Endothelial cell of umbilical vein (primary cell): ENCODE measurements at regions not wholly inside any gene's neighbourhood (a gene's known extent, or its start where the extent isn't known, plus 50 kb on each side); places are given as distances from the start of the nearest gene placed in this dataset.

Experiments
- BruUV-seq: library from RNA; stranded (reverse); fragments of 400-500 nt; replicated peaks from 2 replicates; lab custom pipeline; 2021; lab: Mats Ljungman, UMichigan
- CTCF ChIA-PET: fragments of 300-600, 350-600 bp; sonication (Branson Sonifier 250); formaldehyde crosslinking; loops from one replicate; lab custom pipeline; 2021; ENCODE audit warnings: antibody characterized with exemption, inconsistent platforms; lab: Charles Lee
- POLR2A ChIA-PET: fragments of 300-600, 350-600 bp; sonication (Branson Sonifier 250); formaldehyde crosslinking; loops from one replicate; lab custom pipeline; 2021; ENCODE audit warnings: antibody characterized with exemption, inconsistent platforms; lab: Charles Lee
- DNase-seq: peaks from one replicate; pipeline ENCODE4 v3.0.0-alpha.2; 2011; ENCODE audit warnings: low read depth, low spot score
- FAIRE-seq: peaks from 2 replicates; lab custom pipeline; 2011; peaks lifted over from hg19 to GRCh38; lab: Jason Lieb, UNC
- H2AFZ ChIP-seq: 2 replicates; pipeline ENCODE4 v1.6.0; 2012; ENCODE audit warnings: low read depth, low read length, control low read depth, inconsistent platforms
- H3K27ac ChIP-seq: 2 replicates; pipeline ENCODE4 v1.5.1; 2011; ENCODE audit warnings: low read depth, mild to moderate bottlenecking, control low read depth, low read length, moderate library complexity; ENCODE audit not compliant: insufficient read depth
- H3K27me3 ChIP-seq, 2 experiments: 2 replicates each; pipeline versions ENCODE4 v1.6.0 to v1.6.1; 2011; ENCODE audit warnings: low read length in 2 of 2, mixed read lengths in 1 of 2; ENCODE audit not compliant: control insufficient read depth in 2 of 2, insufficient read depth in 2 of 2
- H3K36me3 ChIP-seq, 2 experiments: 2 replicates in 1 of 2; 3 replicates in 1 of 2; pipeline ENCODE4 v1.5.1; 2011; ENCODE audit warnings: low read length in 2 of 2, mild to moderate bottlenecking in 1 of 2, moderate library complexity in 1 of 2; ENCODE audit not compliant: control insufficient read depth in 2 of 2, insufficient read depth in 2 of 2; ENCODE audit errors: extremely low read depth in 1 of 2
- H3K4me1 ChIP-seq: 3 replicates; pipeline ENCODE4 v1.5.1; 2011; ENCODE audit warnings: mild to moderate bottlenecking, low read length; ENCODE audit not compliant: control insufficient read depth, insufficient read depth; ENCODE audit errors: extremely low read depth
- H3K4me2 ChIP-seq: 2 replicates; pipeline ENCODE4 v1.6.1; 2011; ENCODE audit warnings: low read length, control low read depth, mixed read lengths; ENCODE audit not compliant: insufficient read depth
- H3K4me3 ChIP-seq, 3 experiments: fragments of 200-600 bp in 1 of 3; sonication (generic), shearing (Covaris generic) in 1 of 3; replicated peaks in 1 of 3; 2 replicates each; pipeline ENCODE4 v1.5.1; 2011 to 2016; ENCODE audit warnings: control low read depth in 3 of 3, low read length in 3 of 3, mild to moderate bottlenecking in 2 of 3, inconsistent platforms in 1 of 3, low read depth in 1 of 3, moderate library complexity in 1 of 3; ENCODE audit not compliant: insufficient read depth in 1 of 3
- H3K79me2 ChIP-seq: 2 replicates; pipeline ENCODE4 v1.6.0; 2012; ENCODE audit warnings: low read length, inconsistent platforms; ENCODE audit not compliant: control insufficient read depth, insufficient read depth
- H3K9ac ChIP-seq: replicated peaks from 2 replicates; pipeline ENCODE3; 2011; ENCODE audit warnings: low read length, control low read depth; ENCODE audit not compliant: insufficient read depth; ENCODE audit errors: extremely low read depth
- H3K9me1 ChIP-seq: replicated peaks from 3 replicates; pipeline ENCODE4 v1.6.0; 2011; ENCODE audit warnings: mild to moderate bottlenecking, low read length; ENCODE audit not compliant: control insufficient read depth, insufficient read depth; ENCODE audit errors: extremely low read depth
- H3K9me3 ChIP-seq: replicated peaks from 2 replicates; pipeline ENCODE4 v1.5.1; 2012; ENCODE audit warnings: low read length, inconsistent platforms; ENCODE audit not compliant: control insufficient read depth, insufficient read depth
- H4K20me1 ChIP-seq: replicated peaks from 2 replicates; pipeline ENCODE3; 2011; ENCODE audit warnings: mild to moderate bottlenecking, low read length; ENCODE audit not compliant: control insufficient read depth, insufficient read depth; ENCODE audit errors: extremely low read depth
- EZH2 ChIP-seq: IDR thresholded peaks from 2 replicates; pipeline ENCODE4 v1.6.1; 2012; ENCODE audit warnings: borderline replicate concordance, low read depth, mild to moderate bottlenecking, moderate library complexity, low read length, inconsistent platforms; ENCODE audit not compliant: severe bottlenecking
- FOS ChIP-seq: IDR thresholded peaks from 2 replicates; pipeline ENCODE4 v1.6.1; 2011; ENCODE audit warnings: mild to moderate bottlenecking, low read length, moderate library complexity, borderline replicate concordance; ENCODE audit not compliant: insufficient read depth
- GATA2 ChIP-seq: IDR thresholded peaks from 2 replicates; pipeline ENCODE4 v1.7.0; 2011; ENCODE audit warnings: low read depth, mild to moderate bottlenecking, moderate library complexity, mixed read lengths, low read length; ENCODE audit not compliant: insufficient read length, insufficient read depth
- JUN ChIP-seq: IDR thresholded peaks from 2 replicates; pipeline ENCODE4 v1.6.1; 2011; ENCODE audit warnings: borderline replicate concordance, low read depth; ENCODE audit not compliant: insufficient read length, insufficient read depth
- MAX ChIP-seq: IDR thresholded peaks from 2 replicates; pipeline ENCODE4 v1.6.1; 2011; ENCODE audit not compliant: insufficient read depth, insufficient read length
- MYC ChIP-seq: IDR thresholded peaks from one replicate; pipeline ENCODE4 v1.6.1; 2011; ENCODE audit warnings: mild to moderate bottlenecking, low read depth, low read length
- POLR2A ChIP-seq: IDR thresholded peaks from 2 replicates; pipeline ENCODE4 v1.6.1; 2012; ENCODE audit warnings: low read depth, mild to moderate bottlenecking, control low read depth, low read length
- POLR2AphosphoS5 ChIP-seq: IDR thresholded peaks from 2 replicates; pipeline ENCODE4 v1.6.1; 2012; ENCODE audit warnings: low read depth, mild to moderate bottlenecking, control low read depth, low read length, moderate library complexity; ENCODE audit not compliant: insufficient read depth
- dilution Hi-C: fragments of 300-500 bp; cut with MboI; formaldehyde crosslinking; loops from one replicate; pipeline ENCODE4 v1.15.0; 2019; ENCODE audit warnings: low sequenced_read_pairs; ENCODE audit not compliant: extremely low pct_ligation_motif_present
- intact Hi-C: fragments of 100-400 bp; cut with micrococcal nuclease; formaldehyde crosslinking; loops from one replicate; pipeline ENCODE4 v1.10.0; 2022
- TF ChIP-seq, protein P1 (sequence below), 2 donors: IDR thresholded peaks; 1 replicate in 1 of 2; 2 replicates in 1 of 2; pipeline ENCODE4 v1.5.1; 2011; ENCODE audit warnings: low read length in 2 of 2, mild to moderate bottlenecking in 2 of 2, moderate library complexity in 2 of 2, control low read depth in 1 of 2, inconsistent platforms in 1 of 2, low read depth in 1 of 2; ENCODE audit not compliant: insufficient read depth in 1 of 2; ENCODE audit errors: extremely low read depth in 1 of 2

- ChIA-PET POLR2A (no interaction called here), CTCF (no interaction called here)
- TF ChIP-seq JUN (no peak), GATA2 (no peak), MYC (no peak), POLR2AphosphoS5 (no peak), EZH2 (no peak), FOS (no peak), POLR2A (no peak), MAX (no peak)
- TF ChIP-seq, protein P1, sequence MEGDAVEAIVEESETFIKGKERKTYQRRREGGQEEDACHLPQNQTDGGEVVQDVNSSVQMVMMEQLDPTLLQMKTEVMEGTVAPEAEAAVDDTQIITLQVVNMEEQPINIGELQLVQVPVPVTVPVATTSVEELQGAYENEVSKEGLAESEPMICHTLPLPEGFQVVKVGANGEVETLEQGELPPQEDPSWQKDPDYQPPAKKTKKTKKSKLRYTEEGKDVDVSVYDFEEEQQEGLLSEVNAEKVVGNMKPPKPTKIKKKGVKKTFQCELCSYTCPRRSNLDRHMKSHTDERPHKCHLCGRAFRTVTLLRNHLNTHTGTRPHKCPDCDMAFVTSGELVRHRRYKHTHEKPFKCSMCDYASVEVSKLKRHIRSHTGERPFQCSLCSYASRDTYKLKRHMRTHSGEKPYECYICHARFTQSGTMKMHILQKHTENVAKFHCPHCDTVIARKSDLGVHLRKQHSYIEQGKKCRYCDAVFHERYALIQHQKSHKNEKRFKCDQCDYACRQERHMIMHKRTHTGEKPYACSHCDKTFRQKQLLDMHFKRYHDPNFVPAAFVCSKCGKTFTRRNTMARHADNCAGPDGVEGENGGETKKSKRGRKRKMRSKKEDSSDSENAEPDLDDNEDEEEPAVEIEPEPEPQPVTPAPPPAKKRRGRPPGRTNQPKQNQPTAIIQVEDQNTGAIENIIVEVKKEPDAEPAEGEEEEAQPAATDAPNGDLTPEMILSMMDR (IDR thresholded peaks at IDR 0.05; ENCODE audit: extremely low read depth in 1 of 2, insufficient read depth in 1 of 2, low read depth in 1 of 2, low read length in 2 of 2): no peak
- intact Hi-C loops (no loop called here), dilution Hi-C loops (no loop called here)
- H3K36me3 ChIP-seq: no peaks in the 10 kb centered on the region
- no peaks in the 10 kb centered on the region for H3K4me1 ChIP-seq
- DNase-seq (no peak), FAIRE-seq (no peak)
- no peaks in the 10 kb centered on the region for H3K9me1 ChIP-seq
- no peak overlapping the region for H3K9ac ChIP-seq
- no peaks in the 10 kb centered on the region for H4K20me1 ChIP-seq
- no peak overlapping the region for H3K27ac ChIP-seq
- no peaks in the 10 kb centered on the region for H3K79me2 ChIP-seq
- H3K4me2 ChIP-seq: no peak overlapping the region
- H3K4me3 ChIP-seq: no peak overlapping the region
- no peaks in the 10 kb centered on the region for H3K27me3 ChIP-seq
- no TSS peak for BruUV-seq
- H3K9me3 ChIP-seq: no peaks in the 10 kb centered on the region
- H2AFZ ChIP-seq: no peak overlapping the region
Measured at GRCh38 chr15:23758891-23759290, 71.8 kb upstream of the NDN start.
